Adipose tissue (tissue), 3 donors: ENCODE measurements at regions not wholly inside any gene's neighbourhood (a gene's known extent, or its start where the extent isn't known, plus 50 kb on each side); places are given as distances from the start of the nearest gene placed in this dataset.

ENCODE experiments used
- H3K27ac ChIP-seq: one replicate; pipeline ENCODE4 v1.5.1; 2013; ENCODE audit warnings: low read depth, low read length
- WGBS, 3 donors: extraction: QIAGEN DNeasy Blood & Tissue Kit; methylation state at CpG; one replicate each; pipeline ENCODE4 v1.1.7; 2013; 5-methylcytosine and 5-hydroxymethylcytosine counted together
- donor health status: healthy with polysubstance abuse.
- donor health status: Bipolar disorder and iron deficiency.
- donor health status: healthy.

GRCh38 chr5:74187757-74188156 is 452.8 kb downstream of the ENC1 start:
- WGBS, 3 donors = 88 to 96% (median 96%) methylated on average over 1 of the region's 1 CpG
- H3K27ac ChIP-seq = no peak overlapping the region

- no peak overlapping the region for H3K27ac ChIP-seq
- WGBS, 3 donors = 89 to 94% (median 90%) methylated on average over 6 of the region's 6 CpGs
Measured at GRCh38 chr5:74186356-74187315, 453.9 kb downstream of the ENC1 start.

GRCh38 chr5:74185599-74185998 is 454.9 kb downstream of the ENC1 start:
- 59 to 81% (median 68%) methylated on average over 2 of the region's 2 CpGs for WGBS, 3 donors
- no peak overlapping the region for H3K27ac ChIP-seq

GRCh38 chr5:74184649-74185048 is 455.9 kb downstream of the ENC1 start:
- no peak overlapping the region for H3K27ac ChIP-seq
- 56 to 87% (median 85%) methylated on average over 1 of the region's 1 CpG for WGBS, 3 donors

- no peak overlapping the region for H3K27ac ChIP-seq
- 76 to 80% (median 78%) methylated on average over 8 of the region's 8 CpGs for WGBS, 3 donors
Measured at GRCh38 chr5:74183041-74183440, 457.5 kb downstream of the ENC1 start.

- no peak overlapping the region for H3K27ac ChIP-seq
- WGBS, 3 donors = 74 to 83% (median 77%) methylated on average over 6 of the region's 6 CpGs
Measured at GRCh38 chr5:74182603-74183002, 457.9 kb downstream of the ENC1 start.

GRCh38 chr5:74179701-74180100 is 460.8 kb downstream of the ENC1 start:
- 78 to 88% (median 87%) methylated on average over 3 of the region's 3 CpGs for WGBS, 3 donors
- H3K27ac ChIP-seq = no peak overlapping the region

GRCh38 chr5:74179179-74179578 is 461.3 kb downstream of the ENC1 start:
- H3K27ac ChIP-seq = no peak overlapping the region
- 71 to 83% (median 73%) methylated on average over 2 of the region's 2 CpGs for WGBS, 3 donors

- H3K27ac ChIP-seq = no peak overlapping the region
- 89 to 92% (median 90%) methylated on average over 3 of the region's 3 CpGs for WGBS, 3 donors
Measured at GRCh38 chr5:74177961-74178360, 462.6 kb downstream of the ENC1 start.

GRCh38 chr5:74174366-74174765 is 466.2 kb downstream of the ENC1 start:
- 84 to 100% (median 94%) methylated on average over 1 of the region's 1 CpG for WGBS, 3 donors
- H3K27ac ChIP-seq = no peak overlapping the region

GRCh38 chr5:74173665-74174064 is 466.9 kb downstream of the ENC1 start:
- no peak overlapping the region for H3K27ac ChIP-seq
- WGBS, 3 donors = 85 to 93% (median 91%) methylated on average over 7 of the region's 7 CpGs

- WGBS, 3 donors = 87 to 91% (median 90%) methylated on average over 7 of the region's 7 CpGs
- H3K27ac ChIP-seq = no peak overlapping the region
Measured at GRCh38 chr5:74173241-74173640, 467.3 kb downstream of the ENC1 start.

GRCh38 chr5:74169701-74170100 is 470.8 kb downstream of the ENC1 start:
- H3K27ac ChIP-seq = no peak overlapping the region
- WGBS, 3 donors = 81 to 91% (median 84%) methylated on average over 2 of the region's 2 CpGs

- no peak overlapping the region for H3K27ac ChIP-seq
- 45 to 88% (median 85%) methylated on average over 4 of the region's 4 CpGs for whole genome bisulfite sequencing, 3 donors
Measured at GRCh38 chr5:74167930-74168315, 472.6 kb downstream of the ENC1 start.

- 81 to 87% (median 86%) methylated on average over 6 of the region's 6 CpGs for WGBS, 3 donors
- H3K27ac ChIP-seq = no peak overlapping the region
Measured at GRCh38 chr5:74167206-74167929, 473.2 kb downstream of the ENC1 start.

GRCh38 chr5:74166064-74166463 is 474.5 kb downstream of the ENC1 start:
- no peak overlapping the region for H3K27ac ChIP-seq
- WGBS, 3 donors = 36 to 69% (median 52%) methylated on average over 2 of the region's 2 CpGs

GRCh38 chr5:74164725-74165235 is 475.7 kb downstream of the ENC1 start:
- WGBS, 3 donors = 49 to 80% (median 58%) methylated on average over 3 of the region's 3 CpGs

GRCh38 chr5:74162524-74162923 is 478.0 kb downstream of the ENC1 start:
- 63 to 88% (median 80%) methylated on average over 2 of the region's 2 CpGs for WGBS, 3 donors
- no peak overlapping the region for H3K27ac ChIP-seq

More at GRCh38 chr5:74164725-74165235, 475.7 kb downstream of the ENC1 start:
- H3K27ac ChIP-seq = no peak overlapping the region

- 86 to 95% (median 94%) methylated on average over 1 of the region's 1 CpG for WGBS, 3 donors
Measured at GRCh38 chr5:74161170-74161569, 479.4 kb downstream of the ENC1 start.

More at GRCh38 chr5:74161170-74161569, 479.4 kb downstream of the ENC1 start:
- no peak overlapping the region for H3K27ac ChIP-seq
